ENCODE measurements at regions not wholly inside any gene's neighbourhood (a gene's known extent, or its start where the extent isn't known, plus 50 kb on each side); places are given as distances from the start of the nearest gene placed in this dataset.

- no peak for DNase-seq
- Mint-ChIP-seq H3K36me3 (no peaks in the 10 kb centered on the region), H3K27ac (no peak overlapping the region), H3K4me1 (no peaks in the 10 kb centered on the region), H3K4me3 (no peak overlapping the region), H3K9me3 (no peaks in the 10 kb centered on the region), H3K27me3 (ENCODE audit: low read depth in 3 of 3) (peaks cover 0 to 4% (median 1%) of the 10 kb centered on the region in 3 donors)
Observed at GRCh38 chr5:153896117-153896516, 142.6 kb downstream of the FAM114A2 start.

GRCh38 chr5:153895266-153895665 lies 143.4 kb downstream of the FAM114A2 start:
- H3K4me3 Mint-ChIP-seq, result no peak overlapping the region
- no peak for DNase-seq
- no peaks in the 10 kb centered on the region for H3K4me1 Mint-ChIP-seq
- peaks cover 0 to 4% (median 1%) of the 10 kb centered on the region in 3 donors for H3K27me3 Mint-ChIP-seq (ENCODE audit: low read depth in 3 of 3)
- H3K27ac Mint-ChIP-seq, result no peak overlapping the region
- no peaks in the 10 kb centered on the region for H3K9me3 Mint-ChIP-seq
- H3K36me3 Mint-ChIP-seq, result no peaks in the 10 kb centered on the region

- H3K9me3 Mint-ChIP-seq, result no peaks in the 10 kb centered on the region
- no peaks in the 10 kb centered on the region for H3K36me3 Mint-ChIP-seq
- no peak for DNase-seq
- H3K27me3 Mint-ChIP-seq (ENCODE audit: low read depth in 3 of 3), result peaks cover 0 to 4% (median 1%) of the 10 kb centered on the region in 3 donors
- no peak overlapping the region for H3K27ac Mint-ChIP-seq
- no peaks in the 10 kb centered on the region for H3K4me1 Mint-ChIP-seq
- H3K4me3 Mint-ChIP-seq, result no peak overlapping the region
Observed at GRCh38 chr5:153893817-153894216, 144.9 kb downstream of the FAM114A2 start.

- Mint-ChIP-seq H3K4me3 (no peak overlapping the region), H3K4me1 (no peaks in the 10 kb centered on the region), H3K36me3 (no peaks in the 10 kb centered on the region), H3K9me3 (no peaks in the 10 kb centered on the region), H3K27me3 (ENCODE audit: low read depth in 3 of 3) (peaks cover 0 to 1% (median 0%) of the 10 kb centered on the region in 3 donors), H3K27ac (no peak overlapping the region)
- no peak for DNase-seq
Observed at GRCh38 chr5:153891394-153891793, 147.3 kb downstream of the FAM114A2 start.

- H3K36me3 Mint-ChIP-seq, result no peaks in the 10 kb centered on the region
- H3K9me3 Mint-ChIP-seq, result no peaks in the 10 kb centered on the region
- no peaks in the 10 kb centered on the region for H3K4me1 Mint-ChIP-seq
- no peak for DNase-seq
- no peak overlapping the region for H3K27ac Mint-ChIP-seq
- H3K27me3 Mint-ChIP-seq (ENCODE audit: low read depth in 3 of 3), result peaks cover 0 to 4% (median 0%) of the 10 kb centered on the region in 3 donors
- no peak overlapping the region for H3K4me3 Mint-ChIP-seq
Observed at GRCh38 chr5:153888781-153889180, 149.9 kb downstream of the FAM114A2 start.

- H3K27ac Mint-ChIP-seq, result no peak overlapping the region
- no peak overlapping the region for H3K4me3 Mint-ChIP-seq
- no peaks in the 10 kb centered on the region for H3K4me1 Mint-ChIP-seq
- H3K27me3 Mint-ChIP-seq (ENCODE audit: low read depth in 3 of 3), result peaks cover 0 to 4% (median 3%) of the 10 kb centered on the region in 3 donors
- DNase-seq, result no peak
- H3K9me3 Mint-ChIP-seq, result peaks cover 0 to 2% (median 0%) of the 10 kb centered on the region in 6 donors
- no peaks in the 10 kb centered on the region for H3K36me3 Mint-ChIP-seq
Observed at GRCh38 chr5:153885141-153885540, 153.6 kb downstream of the FAM114A2 start.

GRCh38 chr5:153884612-153884957 lies 154.1 kb downstream of the FAM114A2 start:
- Mint-ChIP-seq H3K4me1 (no peaks in the 10 kb centered on the region), H3K27me3 (ENCODE audit: low read depth in 3 of 3) (peaks cover 0 to 4% (median 3%) of the 10 kb centered on the region in 3 donors), H3K9me3 (peaks cover 0 to 2% (median 0%) of the 10 kb centered on the region in 6 donors), H3K27ac (no peak overlapping the region), H3K4me3 (no peak overlapping the region), H3K36me3 (no peaks in the 10 kb centered on the region)
- DNase-seq, result no peak

- Mint-ChIP-seq H3K27ac (no peak overlapping the region), H3K36me3 (no peaks in the 10 kb centered on the region), H3K27me3 (ENCODE audit: low read depth in 3 of 3) (peaks cover 0 to 4% (median 3%) of the 10 kb centered on the region in 3 donors), H3K9me3 (peaks cover 0 to 2% (median 0%) of the 10 kb centered on the region in 6 donors), H3K4me3 (no peak overlapping the region), H3K4me1 (no peaks in the 10 kb centered on the region)
- DNase-seq, result no peak
Observed at GRCh38 chr5:153883854-153884611, 154.7 kb downstream of the FAM114A2 start.

- H3K4me3 Mint-ChIP-seq, result no peak overlapping the region
- no peaks in the 10 kb centered on the region for H3K4me1 Mint-ChIP-seq
- peaks cover 0 to 2% (median 0%) of the 10 kb centered on the region in 6 donors for H3K9me3 Mint-ChIP-seq
- no peak overlapping the region for H3K27ac Mint-ChIP-seq
- no peak for DNase-seq
- peaks cover 0 to 5% (median 4%) of the 10 kb centered on the region in 3 donors for H3K27me3 Mint-ChIP-seq (ENCODE audit: low read depth in 3 of 3)
- H3K36me3 Mint-ChIP-seq, result no peaks in the 10 kb centered on the region
Observed at GRCh38 chr5:153881687-153882086, 157.0 kb downstream of the FAM114A2 start.

- no peak overlapping the region for H3K27ac Mint-ChIP-seq
Observed at GRCh38 chr5:153880106-153880505, 158.6 kb downstream of the FAM114A2 start.

GRCh38 chr5:153879596-153879995 lies 159.1 kb downstream of the FAM114A2 start:
- H3K9me3 Mint-ChIP-seq, result peaks cover 0 to 2% (median 0%) of the 10 kb centered on the region in 6 donors
- no peak overlapping the region for H3K27ac Mint-ChIP-seq
- H3K36me3 Mint-ChIP-seq, result no peaks in the 10 kb centered on the region
- H3K4me1 Mint-ChIP-seq, result no peaks in the 10 kb centered on the region
- no peak for DNase-seq
- H3K27me3 Mint-ChIP-seq (ENCODE audit: low read depth in 3 of 3), result peaks cover 0 to 5% (median 2%) of the 10 kb centered on the region in 3 donors
- no peak overlapping the region for H3K4me3 Mint-ChIP-seq

More at GRCh38 chr5:153880106-153880505, 158.6 kb downstream of the FAM114A2 start:
- H3K4me3 Mint-ChIP-seq, result no peak overlapping the region
- H3K9me3 Mint-ChIP-seq, result peaks cover 0 to 2% (median 0%) of the 10 kb centered on the region in 6 donors
- H3K4me1 Mint-ChIP-seq, result no peaks in the 10 kb centered on the region
- H3K36me3 Mint-ChIP-seq, result no peaks in the 10 kb centered on the region
- DNase-seq, result no peak
- H3K27me3 Mint-ChIP-seq (ENCODE audit: low read depth in 3 of 3), result peaks cover 0 to 5% (median 2%) of the 10 kb centered on the region in 3 donors

- Mint-ChIP-seq H3K9me3 (peaks cover 0 to 2% (median 0%) of the 10 kb centered on the region in 6 donors), H3K4me1 (no peaks in the 10 kb centered on the region), H3K36me3 (no peaks in the 10 kb centered on the region), H3K27me3 (ENCODE audit: low read depth in 3 of 3) (peaks cover 0 to 14% (median 2%) of the 10 kb centered on the region in 3 donors), H3K27ac (no peak overlapping the region), H3K4me3 (no peak overlapping the region)
- no peak for DNase-seq
Observed at GRCh38 chr5:153866176-153866575, 172.5 kb downstream of the FAM114A2 start.

GRCh38 chr5:153865016-153865415 lies 173.7 kb downstream of the FAM114A2 start:
- no peak for DNase-seq
- no peaks in the 10 kb centered on the region for H3K4me1 Mint-ChIP-seq
- no peaks in the 10 kb centered on the region for H3K36me3 Mint-ChIP-seq
- peaks cover 0 to 4% (median 0%) of the 10 kb centered on the region in 6 donors for H3K9me3 Mint-ChIP-seq
- peaks cover 0 to 14% (median 0%) of the 10 kb centered on the region in 3 donors for H3K27me3 Mint-ChIP-seq (ENCODE audit: low read depth in 3 of 3)
- H3K4me3 Mint-ChIP-seq, result no peak overlapping the region
- no peak overlapping the region for H3K27ac Mint-ChIP-seq

- Mint-ChIP-seq H3K9me3 (peaks cover 0 to 4% (median 0%) of the 10 kb centered on the region in 6 donors), H3K4me3 (no peak overlapping the region), H3K27me3 (ENCODE audit: low read depth in 3 of 3) (peaks cover 0 to 13% (median 0%) of the 10 kb centered on the region in 3 donors), H3K27ac (no peak overlapping the region), H3K36me3 (no peaks in the 10 kb centered on the region), H3K4me1 (no peaks in the 10 kb centered on the region)
- no peak for DNase-seq
Observed at GRCh38 chr5:153863951-153864350, 174.8 kb downstream of the FAM114A2 start.

Measured in immature natural killer cell (primary cell).